OCI-LY7 (cell line): ENCODE measurements at regions not wholly inside any gene's neighbourhood (a gene's known extent, or its start where the extent isn't known, plus 50 kb on each side); places are given as distances from the start of the nearest gene placed in this dataset.
"Not testable (repeated sequence)": the region's sequence is repeated elsewhere in the genome, so short reads cannot be mapped to it uniquely, and the experiment has no call there.

ENCODE experiments used
- EZH2phosphoT487 ChIP-seq: fragments of 200-600 bp; sonication (generic); IDR thresholded peaks from 2 replicates; pipeline ENCODE4 v1.6.1; 2018; ENCODE audit warnings: low read depth, borderline replicate concordance, mild to moderate bottlenecking, mixed run types, antibody characterized with exemption, low read length, moderate library complexity, mixed read lengths
- TF ChIP-seq, protein P1 (sequence below): fragments of 200-600 bp; sonication (generic); conservative IDR thresholded peaks from 2 replicates; pipeline ENCODE4 v1.5.1; 2014; ENCODE audit warnings: mild to moderate bottlenecking, antibody characterized with exemption, low read length, moderate library complexity, mixed read lengths

DNA sequence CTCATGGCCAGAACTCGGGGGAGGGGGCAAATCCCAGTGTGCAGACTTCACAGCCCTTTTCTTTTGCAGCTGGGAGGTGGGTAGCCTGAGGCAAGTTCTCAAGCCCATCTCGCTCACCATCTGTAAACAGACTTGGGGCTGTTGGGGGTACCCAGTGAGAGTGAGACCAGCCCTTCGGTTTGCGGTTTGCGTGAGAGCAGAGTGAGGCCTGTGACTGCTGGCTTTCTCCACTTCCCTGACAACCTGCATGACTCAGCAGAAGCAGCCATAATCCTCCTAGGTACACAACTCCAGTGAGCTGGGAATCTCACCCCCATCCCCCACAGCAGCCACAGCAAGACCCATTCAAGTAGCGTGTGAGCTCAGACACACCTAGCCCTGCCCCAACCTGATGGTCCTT is 114.5 kb upstream of the RPRM start:
- TF ChIP-seq, protein P1, sequence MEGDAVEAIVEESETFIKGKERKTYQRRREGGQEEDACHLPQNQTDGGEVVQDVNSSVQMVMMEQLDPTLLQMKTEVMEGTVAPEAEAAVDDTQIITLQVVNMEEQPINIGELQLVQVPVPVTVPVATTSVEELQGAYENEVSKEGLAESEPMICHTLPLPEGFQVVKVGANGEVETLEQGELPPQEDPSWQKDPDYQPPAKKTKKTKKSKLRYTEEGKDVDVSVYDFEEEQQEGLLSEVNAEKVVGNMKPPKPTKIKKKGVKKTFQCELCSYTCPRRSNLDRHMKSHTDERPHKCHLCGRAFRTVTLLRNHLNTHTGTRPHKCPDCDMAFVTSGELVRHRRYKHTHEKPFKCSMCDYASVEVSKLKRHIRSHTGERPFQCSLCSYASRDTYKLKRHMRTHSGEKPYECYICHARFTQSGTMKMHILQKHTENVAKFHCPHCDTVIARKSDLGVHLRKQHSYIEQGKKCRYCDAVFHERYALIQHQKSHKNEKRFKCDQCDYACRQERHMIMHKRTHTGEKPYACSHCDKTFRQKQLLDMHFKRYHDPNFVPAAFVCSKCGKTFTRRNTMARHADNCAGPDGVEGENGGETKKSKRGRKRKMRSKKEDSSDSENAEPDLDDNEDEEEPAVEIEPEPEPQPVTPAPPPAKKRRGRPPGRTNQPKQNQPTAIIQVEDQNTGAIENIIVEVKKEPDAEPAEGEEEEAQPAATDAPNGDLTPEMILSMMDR, result not testable (repeated sequence)
- TF ChIP-seq EZH2phosphoT487, result not testable (repeated sequence)
